Fibroblast of lung (primary cell): ENCODE measurements at regions not wholly inside any gene's neighbourhood (a gene's known extent, or its start where the extent isn't known, plus 50 kb on each side); places are given as distances from the start of the nearest gene placed in this dataset.

Source experiments
- CTCF ChIP-seq, 2 donors: IDR thresholded peaks in 1 of 2; conservative IDR thresholded peaks in 1 of 2; 1 replicate in 1 of 2; 2 replicates in 1 of 2; pipeline ENCODE4 v1.5.1; 2011 to 2012; ENCODE audit warnings: low read length in 2 of 2, control low read depth in 1 of 2, inconsistent platforms in 1 of 2, low read depth in 1 of 2, mild to moderate bottlenecking in 1 of 2
- EZH2 ChIP-seq: IDR thresholded peaks from 2 replicates; pipeline ENCODE4 v1.5.1; 2012; ENCODE audit warnings: low read length, control low read depth, mild to moderate bottlenecking; ENCODE audit errors: missing control alignments

GRCh38 chr6:112480553-112480952 is 133.4 kb downstream of the RFPL4B start:
- TF ChIP-seq CTCF (conservative IDR thresholded peaks at IDR 0.05 in 1 of 2, IDR thresholded peaks at IDR 0.05 in 1 of 2; ENCODE audit: low read depth in 1 of 2, low read length in 2 of 2) (no peak), EZH2 (no peak)
